HAP-1 (cell line): ENCODE measurements at regions not wholly inside any gene's neighbourhood (a gene's known extent, or its start where the extent isn't known, plus 50 kb on each side); places are given as distances from the start of the nearest gene placed in this dataset.

Experiments used
- DNase-seq, 2 experiments: peaks; one replicate each; pipeline ENCODE4 v3.0.0-alpha.2; 2016 to 2020; ENCODE audit warnings: low spot score in 2 of 2
- H3K27me3 ChIP-seq: fragments of 250-450 bp; sonication (Bioruptor Pico); 2 replicates; pipeline ENCODE4 v1.5.1; 2020; ENCODE audit warnings: low read depth, mild to moderate bottlenecking, moderate library complexity
- H3K36me3 ChIP-seq: fragments of 250-450 bp; sonication (Bioruptor Pico); replicated peaks from 2 replicates; pipeline ENCODE4 v1.5.1; 2020; ENCODE audit warnings: mild to moderate bottlenecking
- H3K4me1 ChIP-seq: fragments of 250-450 bp; sonication (Bioruptor Pico); 2 replicates; pipeline ENCODE4 v1.5.1; 2020; ENCODE audit warnings: mild to moderate bottlenecking
- H3K4me3 ChIP-seq: fragments of 250-450 bp; sonication (Bioruptor Pico); 2 replicates; pipeline ENCODE4 v1.5.1; 2020; ENCODE audit warnings: mild to moderate bottlenecking, moderate library complexity
- H3K9me3 ChIP-seq: fragments of 250-450 bp; sonication (Bioruptor Pico); 2 replicates; pipeline ENCODE4 v1.5.1; 2020; ENCODE audit warnings: mild to moderate bottlenecking, moderate library complexity
- in situ Hi-C: fragments of 300-500 bp; cut with MboI; formaldehyde crosslinking; loops from 3 replicates; pipeline ENCODE4 v1.14.3; 2020; ENCODE audit warnings: low sequenced_read_pairs, inconsistent platforms, mixed read lengths

DNA sequence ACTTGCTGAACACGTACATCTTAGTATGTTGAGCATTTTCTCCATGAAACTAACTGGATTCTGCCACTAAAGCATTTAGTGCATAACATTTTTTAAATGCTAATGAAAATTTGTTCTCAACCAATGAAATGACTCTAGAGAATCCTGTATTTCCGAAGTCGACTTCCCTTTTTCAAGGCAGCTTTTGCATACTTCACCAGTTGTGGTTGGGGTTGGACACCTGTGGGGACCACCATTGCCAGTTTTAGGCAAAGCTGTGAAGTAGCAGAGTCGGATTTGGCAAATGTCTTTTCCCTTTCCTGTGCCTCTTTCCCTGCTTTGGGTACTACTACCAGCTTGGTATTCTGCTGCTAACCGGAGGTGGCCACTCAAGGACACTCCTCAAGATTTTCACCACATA lies 349.2 kb downstream of the BCAT1 start:
- in situ Hi-C loops, result no loop called here
- H3K36me3 ChIP-seq, result no peaks in the 10 kb centered on the region
- no peaks in the 10 kb centered on the region for H3K27me3 ChIP-seq
- H3K4me1 ChIP-seq, result no peaks in the 10 kb centered on the region; the same call in none of the 2 replicates
- no peak for DNase-seq
- no peak overlapping the region for H3K4me3 ChIP-seq
- H3K9me3 ChIP-seq, result no peaks in the 10 kb centered on the region

DNA sequence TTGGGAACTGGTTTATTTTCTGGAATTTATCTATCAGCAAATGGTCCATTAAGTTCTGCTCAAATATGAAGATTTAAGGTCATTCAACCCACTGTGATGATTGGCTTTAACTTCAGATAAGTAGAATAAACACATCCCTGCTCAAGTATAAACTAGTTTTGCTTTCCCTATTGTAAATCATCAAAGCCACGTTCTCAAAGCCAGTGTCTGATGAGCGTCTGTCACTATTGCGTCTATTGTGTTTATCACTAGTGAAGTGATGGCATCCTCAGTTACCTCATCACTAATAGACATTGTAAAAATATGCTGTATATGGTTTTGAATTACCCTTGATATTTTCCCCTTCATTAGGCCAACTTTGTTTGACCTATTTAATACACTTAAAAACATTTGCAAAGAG lies 351.3 kb downstream of the BCAT1 start:
- Histone ChIP-seq H3K4me3 (no peak overlapping the region), H3K27me3 (no peaks in the 10 kb centered on the region), H3K9me3 (no peaks in the 10 kb centered on the region), H3K36me3 (no peaks in the 10 kb centered on the region), H3K4me1 (no peaks in the 10 kb centered on the region; the same call in none of the 2 replicates)
- in situ Hi-C loops, result no loop called here
- no peak for DNase-seq

- DNase-seq, result peak in 1 of 2 experiments; percentile 53
- in situ Hi-C loops, result no loop called here
- Histone ChIP-seq H3K4me3 (no peak overlapping the region), H3K36me3 (no peaks in the 10 kb centered on the region), H3K4me1 (no peaks in the 10 kb centered on the region; the same call in none of the 2 replicates), H3K27me3 (no peaks in the 10 kb centered on the region), H3K9me3 (no peaks in the 10 kb centered on the region)
Observed at GRCh38 chr12:24596768-24597388, 352.0 kb downstream of the BCAT1 start.

GRCh38 chr12:24595652-24596235 lies 353.2 kb downstream of the BCAT1 start:
- Histone ChIP-seq H3K36me3 (no peaks in the 10 kb centered on the region), H3K4me3 (no peak overlapping the region), H3K4me1 (peaks cover 3% of the 10 kb centered on the region), H3K9me3 (no peaks in the 10 kb centered on the region), H3K27me3 (no peaks in the 10 kb centered on the region)
- in situ Hi-C loops, result no loop called here
- peak; percentile 17 to 51 for DNase-seq

- no peak for DNase-seq
- Histone ChIP-seq H3K27me3 (no peaks in the 10 kb centered on the region), H3K36me3 (no peaks in the 10 kb centered on the region), H3K4me3 (no peak overlapping the region), H3K4me1 (peaks cover 4% of the 10 kb centered on the region), H3K9me3 (no peaks in the 10 kb centered on the region)
- in situ Hi-C loops, result no loop called here
Observed at GRCh38 chr12:24591715-24592440, 357.0 kb downstream of the BCAT1 start.

- H3K4me3 ChIP-seq, result no peak overlapping the region
- DNase-seq, result peak; percentile 18 to 61
- in situ Hi-C loops, result no loop called here
Observed at GRCh38 chr12:24591079-24591626, 357.7 kb downstream of the BCAT1 start.

GRCh38 chr12:24586293-24586692 lies 362.6 kb downstream of the BCAT1 start:
- H3K4me3 ChIP-seq, result no peak overlapping the region
- H3K4me1 ChIP-seq, result peaks cover 4% of the 10 kb centered on the region
- no peaks in the 10 kb centered on the region for H3K9me3 ChIP-seq
- no peaks in the 10 kb centered on the region for H3K27me3 ChIP-seq
- in situ Hi-C loops, result no loop called here
- no peaks in the 10 kb centered on the region for H3K36me3 ChIP-seq
- no peak for DNase-seq

More at GRCh38 chr12:24591079-24591626, 357.7 kb downstream of the BCAT1 start:
- Histone ChIP-seq H3K27me3 (no peaks in the 10 kb centered on the region), H3K4me1 (peaks cover 4% of the 10 kb centered on the region), H3K9me3 (no peaks in the 10 kb centered on the region), H3K36me3 (no peaks in the 10 kb centered on the region)

GRCh38 chr12:24584032-24584675 lies 364.7 kb downstream of the BCAT1 start:
- in situ Hi-C loops, result no loop called here

GRCh38 chr12:24582954-24583601 lies 365.8 kb downstream of the BCAT1 start:
- no peaks in the 10 kb centered on the region; the same call in 1 of the 2 replicates for H3K4me1 ChIP-seq
- in situ Hi-C loops, result no loop called here
- no peaks in the 10 kb centered on the region for H3K9me3 ChIP-seq
- DNase-seq, result no peak
- no peaks in the 10 kb centered on the region for H3K27me3 ChIP-seq
- no peaks in the 10 kb centered on the region for H3K36me3 ChIP-seq
- no peak overlapping the region for H3K4me3 ChIP-seq

More at GRCh38 chr12:24584032-24584675, 364.7 kb downstream of the BCAT1 start:
- Histone ChIP-seq H3K36me3 (no peaks in the 10 kb centered on the region), H3K9me3 (no peaks in the 10 kb centered on the region), H3K4me3 (no peak overlapping the region), H3K4me1 (no peaks in the 10 kb centered on the region; the same call in 1 of the 2 replicates), H3K27me3 (no peaks in the 10 kb centered on the region)
- DNase-seq, result no peak

GRCh38 chr12:24574538-24574937 lies 374.4 kb downstream of the BCAT1 start:
- Histone ChIP-seq H3K9me3 (0 out of 2 replicates have a peak, but pooled peaks cover 2% of the 10 kb centered on the region), H3K4me3 (no peak overlapping the region), H3K36me3 (no peaks in the 10 kb centered on the region), H3K27me3 (no peaks in the 10 kb centered on the region), H3K4me1 (no peaks in the 10 kb centered on the region)
- in situ Hi-C loops, result no loop called here
- DNase-seq, result no peak

DNA sequence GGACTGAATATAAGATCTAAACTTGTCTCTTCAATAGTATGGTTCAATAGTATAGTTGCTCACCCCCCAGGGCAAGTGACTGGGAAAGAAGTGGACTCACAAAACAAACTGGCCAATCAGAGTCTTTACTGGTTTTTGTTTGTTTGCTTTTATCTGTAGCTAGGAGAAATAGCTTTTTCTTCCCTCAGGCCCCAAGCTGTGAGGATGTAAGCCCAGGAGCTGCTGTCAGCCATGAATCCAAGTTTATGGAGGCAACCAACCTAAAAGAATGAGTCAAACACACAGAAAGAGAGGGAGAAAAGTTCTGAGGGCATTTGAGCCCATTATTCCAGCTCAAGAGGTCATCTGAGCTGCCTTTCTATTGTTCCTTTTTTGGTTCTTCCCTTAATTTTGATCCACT lies 375.3 kb downstream of the BCAT1 start:
- no peak for DNase-seq
- H3K9me3 ChIP-seq, result 0 out of 2 replicates have a peak, but pooled peaks cover 3% of the 10 kb centered on the region

GRCh38 chr12:24565300-24565699 lies 383.6 kb downstream of the BCAT1 start:
- Histone ChIP-seq H3K4me1 (peaks cover 11% of the 10 kb centered on the region), H3K4me3 (no peak overlapping the region), H3K36me3 (no peaks in the 10 kb centered on the region), H3K9me3 (0 out of 2 replicates have a peak, but pooled peaks cover 3% of the 10 kb centered on the region), H3K27me3 (no peaks in the 10 kb centered on the region)
- DNase-seq, result peak in 1 of 2 experiments; percentile 22
- in situ Hi-C loops, result no loop called here

More for the DNA sequence above, 375.3 kb downstream of the BCAT1 start:
- in situ Hi-C loops, result no loop called here
- no peaks in the 10 kb centered on the region for H3K36me3 ChIP-seq
- H3K27me3 ChIP-seq, result no peaks in the 10 kb centered on the region
- no peaks in the 10 kb centered on the region for H3K4me1 ChIP-seq
- H3K4me3 ChIP-seq, result no peak overlapping the region
